IMR-90 (cell line): ENCODE measurements at regions not wholly inside any gene's neighbourhood (a gene's known extent, or its start where the extent isn't known, plus 50 kb on each side); places are given as distances from the start of the nearest gene placed in this dataset.

Experiments used
- CTCF ChIP-seq: conservative IDR thresholded peaks from 2 replicates; pipeline ENCODE4 v1.5.1; 2012; ENCODE audit warnings: mild to moderate bottlenecking, low read depth, low read length, improper control_type of control experiment
- MXI1 ChIP-seq: IDR thresholded peaks from 2 replicates; pipeline ENCODE4 v1.6.1; 2012; ENCODE audit warnings: low read depth, mild to moderate bottlenecking, low read length, moderate library complexity, borderline replicate concordance

- TF ChIP-seq CTCF (no peak), MXI1 (no peak)
Observed at GRCh38 chr5:116998024-116998423, 423.4 kb upstream of the SEMA6A start.
